GM23338 (cell line): ENCODE measurements at regions not wholly inside any gene's neighbourhood (a gene's known extent, or its start where the extent isn't known, plus 50 kb on each side); places are given as distances from the start of the nearest gene placed in this dataset.

ENCODE experiments used
- CREB1 ChIP-seq: fragments of 250-450 bp; sonication (Bioruptor Pico); IDR thresholded peaks from 2 replicates; pipeline ENCODE4 v1.5.0; 2020; ENCODE audit warnings: low read depth, mild to moderate bottlenecking, moderate library complexity
- CTCF ChIP-seq, 2 experiments: fragments of 200-600 bp in 1 of 2; sonication (generic) in 1 of 2; conservative IDR thresholded peaks; 2 replicates each; pipeline versions ENCODE4 v1.5.1 to v1.6.1; 2016 to 2017; ENCODE audit warnings: antibody characterized with exemption in 2 of 2, low read depth in 2 of 2, mild to moderate bottlenecking in 2 of 2, moderate library complexity in 1 of 2
- EZH2 ChIP-seq: fragments of 200-600 bp; sonication (generic); IDR thresholded peaks from one replicate; pipeline ENCODE4 v1.8.0; 2017; ENCODE audit warnings: antibody characterized with exemption, mild to moderate bottlenecking, low read depth; ENCODE audit not compliant: unreplicated experiment
- EZH2phosphoT487 ChIP-seq: fragments of 200-600 bp; sonication (generic); IDR thresholded peaks from one replicate; pipeline ENCODE4 v1.8.1; 2018; ENCODE audit warnings: antibody characterized with exemption; ENCODE audit not compliant: unreplicated experiment
- JUNB ChIP-seq: IDR thresholded peaks from one replicate; pipeline ENCODE4 v1.6.1; 2016; ENCODE audit warnings: antibody characterized with exemption; ENCODE audit not compliant: unreplicated experiment
- POLR2AphosphoS5 ChIP-seq: IDR thresholded peaks from 2 replicates; pipeline ENCODE4 v1.6.1; 2016; ENCODE audit warnings: antibody characterized with exemption, low read depth

- no peak for TF ChIP-seq CTCF (conservative IDR thresholded peaks at IDR 0.05; ENCODE audit: low read depth in 2 of 2)
- no peak for TF ChIP-seq POLR2AphosphoS5
- no peak for TF ChIP-seq CREB1
- TF ChIP-seq JUNB: no peak
- no peak for TF ChIP-seq EZH2phosphoT487
- no peak for TF ChIP-seq EZH2
Measured at GRCh38 chr6:141107591-141108160, 1025.0 kb upstream of the GJE1 start.
